GM19023 (cell line): ENCODE measurements at regions not wholly inside any gene's neighbourhood (a gene's known extent, or its start where the extent isn't known, plus 50 kb on each side); places are given as distances from the start of the nearest gene placed in this dataset.

Experiments
- ATAC-seq: cut with Tn5 transposase; IDR thresholded peaks from one replicate; pipeline ENCODE4 v1.9.1; 2021; ENCODE audit warnings: mild to moderate bottlenecking, moderate library complexity; ENCODE audit not compliant: unreplicated experiment

DNA sequence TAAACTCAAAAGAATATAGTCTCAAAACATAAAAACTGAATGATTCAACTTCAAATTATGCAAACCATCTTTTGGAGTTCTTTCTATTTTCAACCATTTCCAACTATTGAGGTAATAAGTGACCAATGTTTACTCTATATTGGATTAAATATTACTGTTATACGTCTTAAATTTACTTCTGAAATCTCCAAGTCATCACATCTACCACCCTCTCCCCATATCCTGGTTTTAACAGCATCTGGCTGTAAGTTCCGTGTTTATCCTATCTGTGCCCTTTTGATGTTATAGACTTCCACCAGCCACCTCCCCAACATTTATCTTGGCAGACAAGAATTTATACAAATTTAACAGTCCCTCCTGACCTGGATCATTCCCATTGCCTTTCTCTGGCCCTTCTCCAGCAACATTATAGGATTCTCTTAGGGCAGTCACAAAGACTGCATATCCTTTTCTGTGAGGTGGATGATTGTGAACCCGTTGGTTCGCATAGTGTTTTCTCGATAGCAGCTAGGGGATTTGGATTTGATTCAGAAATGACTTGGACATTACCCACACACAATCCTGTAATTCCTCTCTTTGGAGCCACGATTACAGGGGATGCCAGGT, 313.4 kb upstream of the FMN2 start:
- ATAC-seq = no peak

- ATAC-seq = no peak
Observed at GRCh38 chr1:239779962-239780361, 311.7 kb upstream of the FMN2 start.

- no peak for ATAC-seq
Observed at GRCh38 chr1:239784896-239785295, 306.8 kb upstream of the FMN2 start.

DNA sequence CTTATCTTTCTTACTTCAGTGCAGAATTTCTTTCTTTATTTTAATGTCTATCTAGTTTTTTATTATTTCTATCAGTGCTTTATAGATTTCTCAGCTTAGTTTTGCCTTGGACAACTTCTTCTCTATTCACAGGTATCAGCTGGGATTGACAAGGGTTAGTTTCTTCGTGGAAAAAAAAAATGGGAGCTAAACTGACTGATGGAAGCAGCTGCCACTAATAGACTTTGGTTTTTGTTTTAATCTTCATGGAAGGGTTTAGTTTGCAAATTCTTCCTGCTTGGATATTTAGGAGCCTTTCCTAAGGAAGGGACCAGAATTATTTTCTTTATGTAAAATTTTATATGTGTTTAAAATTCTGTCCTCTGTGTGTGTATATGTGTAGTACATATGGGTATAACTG, 306.1 kb upstream of the FMN2 start:
- ATAC-seq = no peak

GRCh38 chr1:239786464-239786863, 305.2 kb upstream of the FMN2 start:
- ATAC-seq = no peak

DNA sequence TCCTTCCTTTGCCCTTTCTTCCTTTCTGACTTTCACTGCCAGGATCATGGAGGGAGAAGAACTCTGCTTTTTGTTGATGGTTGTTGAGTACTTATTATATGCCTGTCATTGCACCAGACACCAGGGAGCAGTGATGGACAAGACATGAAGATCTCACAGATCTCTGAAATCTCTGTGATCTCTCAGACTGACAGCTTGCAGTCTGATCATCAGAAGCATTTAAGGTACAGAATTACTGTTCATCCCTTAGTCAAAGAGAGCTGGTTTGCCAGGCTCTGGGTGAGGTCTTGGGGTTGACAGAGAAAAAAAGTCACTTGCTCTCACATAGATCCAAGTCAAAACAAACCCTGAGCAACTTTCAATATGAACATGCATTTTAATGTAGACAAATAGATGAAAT, 299.5 kb upstream of the FMN2 start:
- no peak for ATAC-seq

- ATAC-seq = no peak
Observed at GRCh38 chr1:239795304-239795703, 296.4 kb upstream of the FMN2 start.

- no peak for ATAC-seq
Observed at GRCh38 chr1:239799617-239800016, 292.1 kb upstream of the FMN2 start.

GRCh38 chr1:239800861-239801260, 290.8 kb upstream of the FMN2 start:
- ATAC-seq = no peak

DNA sequence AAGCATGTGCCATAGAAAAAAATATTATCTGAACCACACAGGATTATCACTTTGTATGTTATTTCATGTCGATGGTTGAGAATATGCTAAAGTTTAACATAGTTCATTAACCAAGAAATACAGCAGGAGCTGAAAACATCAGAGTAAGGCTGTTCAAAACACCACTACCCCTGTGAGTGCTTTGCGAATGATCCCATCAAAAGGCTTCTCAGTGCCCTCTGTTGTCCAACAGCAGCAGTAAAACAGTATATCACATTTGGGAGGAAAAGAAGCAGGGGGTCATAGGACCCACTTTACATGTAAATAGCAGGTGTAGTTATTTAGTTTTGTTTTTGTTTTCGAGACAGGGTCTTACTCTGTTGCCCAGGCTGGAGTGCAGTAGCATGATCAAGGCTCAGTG, 289.4 kb upstream of the FMN2 start:
- no peak for ATAC-seq

DNA sequence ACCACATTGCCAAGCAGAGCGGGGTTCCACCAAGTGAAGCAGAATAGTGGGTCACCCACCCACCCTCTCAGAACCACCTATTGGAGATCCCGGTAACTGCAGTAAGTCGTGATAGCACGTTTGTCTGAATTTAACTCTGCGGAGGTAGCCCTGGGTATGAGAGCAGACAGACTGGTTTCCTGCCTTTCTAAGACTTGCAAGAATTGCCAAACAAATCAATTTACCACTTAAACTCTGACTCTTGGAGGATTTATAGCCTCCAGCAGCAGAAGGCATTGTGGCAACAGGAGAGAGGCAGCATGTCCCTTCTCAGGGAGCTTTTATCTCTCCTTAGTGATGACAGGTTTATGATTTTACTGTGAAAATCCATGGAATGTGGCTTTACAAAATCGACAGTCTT, 287.9 kb upstream of the FMN2 start:
- no peak for ATAC-seq

- no peak for ATAC-seq
Observed at GRCh38 chr1:239804266-239804665, 287.4 kb upstream of the FMN2 start.

DNA sequence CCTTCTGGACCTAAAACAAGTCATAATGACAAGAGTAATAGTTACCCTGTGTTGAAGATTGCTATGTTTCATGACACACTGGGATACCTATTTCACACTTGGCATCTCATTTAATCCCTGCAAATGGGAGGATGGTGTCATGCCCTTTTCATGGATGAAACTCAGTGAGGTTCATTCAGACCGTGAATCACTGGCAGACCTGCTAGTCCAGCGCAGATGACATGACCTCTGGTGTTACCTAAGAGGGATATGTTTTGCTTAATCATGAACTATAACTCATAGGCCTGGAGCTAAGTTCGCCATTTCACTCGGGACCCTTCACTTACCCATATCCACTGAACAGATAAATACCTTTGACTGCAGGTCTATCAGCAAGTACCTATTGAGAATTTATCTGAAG, 286.6 kb upstream of the FMN2 start:
- no peak for ATAC-seq

DNA sequence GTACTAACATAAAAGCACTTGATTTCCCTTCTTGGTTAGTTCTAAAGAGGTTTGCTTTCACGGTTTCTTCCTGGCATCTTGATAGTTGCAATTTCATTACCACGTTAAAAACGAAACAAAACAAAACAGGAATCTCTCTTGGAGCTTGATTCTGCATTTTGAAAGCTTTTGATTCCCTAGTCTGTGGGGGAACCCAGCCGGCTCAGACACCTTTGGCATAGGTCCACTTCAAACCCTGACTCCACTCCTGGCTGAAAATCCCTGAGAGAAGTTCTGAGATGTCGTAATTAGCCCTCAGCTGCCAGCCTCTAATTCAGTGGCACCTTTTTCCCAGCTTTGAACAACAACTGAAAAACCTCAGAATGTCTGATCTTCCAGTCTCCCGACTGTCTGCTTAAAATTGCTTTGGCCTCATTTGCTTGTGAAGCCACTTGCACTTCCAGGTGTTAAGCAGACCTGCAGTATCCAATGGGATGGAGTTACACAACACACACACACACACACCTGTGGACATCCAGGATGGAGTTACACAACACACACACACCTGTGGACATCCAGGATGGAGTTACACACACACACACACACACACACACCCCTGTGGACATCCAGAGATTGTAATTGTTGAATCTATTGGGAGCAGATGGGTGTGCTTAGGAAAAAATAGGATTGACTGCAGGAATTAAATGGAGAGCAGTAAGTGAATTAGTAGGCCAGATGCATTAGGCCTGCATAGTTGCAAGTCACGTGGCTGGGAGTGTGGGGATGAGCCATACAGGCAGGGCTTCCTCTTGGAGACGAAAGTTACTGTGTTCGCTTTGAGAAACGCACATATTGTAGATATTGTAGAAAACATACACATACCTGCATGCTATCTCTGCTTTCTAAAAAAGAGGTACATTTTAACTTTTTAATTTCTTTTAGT, 285.6 kb upstream of the FMN2 start:
- ATAC-seq = no peak

DNA sequence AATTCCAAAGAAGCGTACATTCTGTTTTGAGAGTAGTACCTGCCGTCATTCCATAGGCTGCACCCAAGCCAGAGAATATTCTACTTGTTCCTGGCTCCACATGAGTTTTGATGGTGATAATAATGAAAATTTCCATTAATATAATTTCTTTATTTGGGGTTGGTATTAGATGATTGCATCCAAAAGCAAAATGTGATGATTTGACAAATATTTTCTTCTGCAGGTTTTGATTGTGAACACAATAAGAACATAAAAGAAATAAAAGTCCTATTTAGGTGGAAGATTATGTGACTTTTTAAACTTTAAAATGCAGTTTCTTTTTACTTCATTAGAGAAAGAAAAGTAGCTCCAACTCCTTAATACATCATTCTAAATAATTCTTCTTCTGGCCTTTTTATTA, 284.8 kb upstream of the FMN2 start:
- no peak for ATAC-seq

GRCh38 chr1:239807361-239807760, 284.3 kb upstream of the FMN2 start:
- ATAC-seq = no peak

DNA sequence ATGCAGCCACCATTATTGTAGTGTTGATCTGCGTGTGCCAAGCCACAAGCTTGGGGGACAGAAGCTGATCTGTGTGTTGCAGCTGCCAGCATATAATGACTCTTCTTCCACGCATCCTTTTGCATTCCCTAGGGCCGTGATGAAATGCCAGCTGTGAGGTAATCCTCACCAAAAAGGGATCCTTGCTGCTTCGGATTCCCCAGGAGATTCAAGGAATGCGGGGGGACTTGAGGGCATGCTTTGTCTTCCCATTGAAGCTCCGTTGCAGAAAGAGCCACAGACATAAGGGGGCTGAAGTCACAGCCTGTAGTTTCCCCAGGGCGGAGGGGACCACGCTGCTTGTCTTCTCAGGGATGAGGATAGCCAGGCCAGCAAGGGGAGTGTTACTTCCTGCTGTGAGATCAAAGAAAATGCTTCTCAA, 281.6 kb upstream of the FMN2 start:
- ATAC-seq = no peak

DNA sequence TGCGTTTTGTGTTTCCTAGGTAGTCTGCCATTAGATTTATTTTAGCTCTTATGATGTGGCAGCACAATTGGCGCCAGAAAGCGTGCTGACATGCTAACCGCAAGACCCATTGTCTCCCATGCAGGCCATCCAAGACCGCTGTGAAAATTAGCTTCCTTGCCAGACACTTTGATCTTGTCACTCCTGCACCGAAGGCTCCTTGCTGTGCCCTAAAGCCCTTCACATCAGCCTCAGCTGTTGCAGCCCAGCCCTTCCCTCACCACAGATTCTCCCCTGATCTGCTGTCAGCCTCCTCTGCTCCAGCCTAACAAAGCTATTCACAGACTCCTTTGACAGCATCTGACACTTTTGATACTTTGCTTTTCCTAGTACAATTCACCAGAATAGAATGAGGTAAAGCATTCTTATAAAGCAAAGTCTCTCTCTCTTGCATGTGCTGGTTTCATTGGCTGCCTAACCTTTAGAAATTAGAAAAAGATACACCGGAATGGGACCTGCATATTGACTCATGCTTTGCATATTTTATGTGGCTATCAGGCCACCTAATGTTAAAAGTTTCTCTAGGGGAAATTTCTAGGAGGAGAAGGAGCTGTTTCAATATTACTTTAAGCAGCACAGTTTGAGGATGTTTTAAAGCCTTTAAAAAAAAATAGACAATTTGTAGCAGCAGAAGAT, 280.3 kb upstream of the FMN2 start:
- no peak for ATAC-seq

DNA sequence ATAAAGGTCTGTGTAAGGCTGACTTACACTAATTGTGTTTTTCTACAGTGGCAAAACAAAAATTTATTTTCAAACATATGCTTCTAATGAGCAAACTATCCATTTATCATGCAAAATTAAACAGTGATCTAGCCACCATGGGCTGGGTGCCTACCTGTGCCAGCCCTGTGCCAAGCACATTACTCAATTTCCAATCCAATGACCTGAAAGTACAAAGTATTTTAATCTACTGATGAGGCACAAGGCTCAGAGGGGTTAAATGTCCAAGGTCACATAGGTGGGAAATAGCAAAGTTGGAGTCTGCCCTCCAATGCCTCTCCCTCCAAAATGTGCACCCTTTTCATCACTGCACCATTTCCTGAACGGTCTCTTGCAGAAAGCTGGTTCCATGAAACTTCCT, 279.1 kb upstream of the FMN2 start:
- ATAC-seq = no peak

- no peak for ATAC-seq
Observed at GRCh38 chr1:239814306-239814881, 277.3 kb upstream of the FMN2 start.

GRCh38 chr1:239815074-239815473, 276.6 kb upstream of the FMN2 start:
- no peak for ATAC-seq
